Inflammatory macrophage treated with lipopolysaccharide for 4 hours (primary cell): ENCODE measurements at regions not wholly inside any gene's neighbourhood (a gene's known extent, or its start where the extent isn't known, plus 50 kb on each side); places are given as distances from the start of the nearest gene placed in this dataset.

Experiments used
- DNase-seq: peaks from one replicate; pipeline ENCODE4 v3.0.0-alpha.2; 2020

- DNase-seq, result no peak
Observed at GRCh38 chr3:963255-963654, 129.6 kb upstream of the CNTN6 start.

GRCh38 chr3:963755-964154, 129.1 kb upstream of the CNTN6 start:
- no peak for DNase-seq

- no peak for DNase-seq
Observed at GRCh38 chr3:965826-966225, 127.0 kb upstream of the CNTN6 start.

GRCh38 chr3:966341-966740, 126.5 kb upstream of the CNTN6 start:
- no peak for DNase-seq

GRCh38 chr3:973340-973739, 119.5 kb upstream of the CNTN6 start:
- no peak for DNase-seq

- no peak for DNase-seq
Observed at GRCh38 chr3:976006-976405, 116.8 kb upstream of the CNTN6 start.

- no peak for DNase-seq
Observed at GRCh38 chr3:981156-981555, 111.7 kb upstream of the CNTN6 start.

- no peak for DNase-seq
Observed at GRCh38 chr3:988785-989184, 104.0 kb upstream of the CNTN6 start.

- no peak for DNase-seq
Observed at GRCh38 chr3:992871-993270, 100.0 kb upstream of the CNTN6 start.

GRCh38 chr3:1002010-1002409, 90.8 kb upstream of the CNTN6 start:
- DNase-seq, result no peak

- DNase-seq, result no peak
Observed at GRCh38 chr3:1007866-1008265, 85.0 kb upstream of the CNTN6 start.

- no peak for DNase-seq
Observed at GRCh38 chr3:1010228-1010627, 82.6 kb upstream of the CNTN6 start.

- no peak for DNase-seq
Observed at GRCh38 chr3:1015826-1016225, 77.0 kb upstream of the CNTN6 start.

- DNase-seq, result no peak
Observed at GRCh38 chr3:1017870-1018269, 75.0 kb upstream of the CNTN6 start.

GRCh38 chr3:1019157-1019556, 73.7 kb upstream of the CNTN6 start:
- DNase-seq, result no peak

GRCh38 chr3:1026395-1026794, 66.4 kb upstream of the CNTN6 start:
- no peak for DNase-seq

GRCh38 chr3:1036207-1036826, 56.5 kb upstream of the CNTN6 start:
- no peak for DNase-seq

- DNase-seq, result no peak
Observed at GRCh38 chr3:1037631-1038030, 55.2 kb upstream of the CNTN6 start.
